GM10248 (cell line): ENCODE measurements at regions not wholly inside any gene's neighbourhood (a gene's known extent, or its start where the extent isn't known, plus 50 kb on each side); places are given as distances from the start of the nearest gene placed in this dataset.
"Not testable (repeated sequence)": the region's sequence is repeated elsewhere in the genome, so short reads cannot be mapped to it uniquely, and the experiment has no call there.

Experiments used
- CTCF ChIA-PET: fragments of 300-600 bp; sonication (Branson Sonifier 250); formaldehyde crosslinking; extraction: SDS; loops from one replicate; lab custom pipeline; 2021; ENCODE audit warnings: antibody characterized with exemption; lab: Yijun Ruan, JAX
- POLR2A ChIA-PET: fragments of 350-650 bp; sonication (Branson Sonifier 250); formaldehyde crosslinking; extraction: SDS; loops from one replicate; lab custom pipeline; 2020; ENCODE audit warnings: antibody characterized with exemption; lab: Yijun Ruan, JAX
- DNase-seq: peaks from one replicate; pipeline ENCODE4 v3.0.0; 2012; ENCODE audit errors: extremely low spot score
- CTCF ChIP-seq: IDR thresholded peaks from 2 replicates; pipeline ENCODE4 v1.5.1; 2012; ENCODE audit warnings: mild to moderate bottlenecking, low read depth; ENCODE audit errors: extremely low read depth, missing control alignments, control extremely low read depth

GRCh38 chr10:30728127-30728526 is 98.6 kb upstream of the LYZL2 start:
- ChIA-PET CTCF (interaction anchor here (1.3 to 1.9 kb wide), 6 partner anchors 18 to 452 kb away, joined by 3 to 6 read pairs (median 4); no protein-coding TSS in a partner anchor), POLR2A (no interaction called here)
- no peak for TF ChIP-seq CTCF
- DNase-seq, result no peak

GRCh38 chr10:30727524-30727923 is 98.0 kb upstream of the LYZL2 start:
- CTCF ChIA-PET, result interaction anchor here (1.3 to 1.9 kb wide), 6 partner anchors 10 to 453 kb away, joined by 3 to 6 read pairs (median 4); no protein-coding TSS in a partner anchor
- POLR2A ChIA-PET, result no interaction called here
- no peak for DNase-seq
- TF ChIP-seq CTCF, result no peak

- TF ChIP-seq CTCF, result peak; percentile 85
- CTCF ChIA-PET, result interaction anchor here (0.7 to 1.5 kb wide), 8 partner anchors 10 to 1083 kb away, joined by 3 to 6 read pairs (median 3); no protein-coding TSS in a partner anchor
- POLR2A ChIA-PET, result not testable (repeated sequence)
- DNase-seq, result peak; percentile 61
These were observed 97.3 kb upstream of the LYZL2 start for GRCh38 chr10:30726783-30727414.

- ChIA-PET POLR2A (no interaction called here), CTCF (interaction anchor here (1.3 to 1.5 kb wide), 3 partner anchors 12 to 57 kb away, joined by 3 to 5 read pairs (median 5); no protein-coding TSS in a partner anchor)
- no peak for TF ChIP-seq CTCF
- DNase-seq, result no peak
These were observed 96.1 kb upstream of the LYZL2 start for GRCh38 chr10:30725661-30726060.

- POLR2A ChIA-PET, result interaction anchor here (0.6 kb wide), 1 partner anchor 39 kb away, joined by 3 read pairs; no protein-coding TSS in a partner anchor
- CTCF ChIA-PET, result interaction anchor here (0.9 to 3.4 kb wide), 6 partner anchors 8 to 1084 kb away, joined by 3 to 11 read pairs (median 4); no protein-coding TSS in a partner anchor
- TF ChIP-seq CTCF, result no peak
- no peak for DNase-seq
These were observed 94.7 kb upstream of the LYZL2 start for GRCh38 chr10:30724296-30724695.

GRCh38 chr10:30722956-30723620 is 93.5 kb upstream of the LYZL2 start:
- POLR2A ChIA-PET, result no interaction called here
- DNase-seq, result no peak
- no peak for TF ChIP-seq CTCF
- CTCF ChIA-PET, result interaction anchor here (0.9 to 3.4 kb wide), 13 partner anchors 9 to 1085 kb away, joined by 3 to 11 read pairs (median 3); no protein-coding TSS in a partner anchor
